Femur (tissue), 1 donor: ENCODE measurements at regions not wholly inside any gene's neighbourhood (a gene's known extent, or its start where the extent isn't known, plus 50 kb on each side); places are given as distances from the start of the nearest gene placed in this dataset.

ENCODE experiments used
- DNase-seq: peaks from one replicate; pipeline ENCODE4 v3.0.0-alpha.2; 2017

- DNase-seq = no peak
These were observed 57.6 kb upstream of the ARGLU1 start for GRCh38 chr13:106625578-106625977.

- DNase-seq = peak; percentile 33
These were observed 56.0 kb upstream of the ARGLU1 start for GRCh38 chr13:106623799-106624460.

GRCh38 chr13:106621833-106622232, 53.9 kb upstream of the ARGLU1 start:
- DNase-seq = no peak

GRCh38 chr13:106619688-106620555, 52.0 kb upstream of the ARGLU1 start:
- peak; percentile 39 for DNase-seq
